MM.1S (cell line): ENCODE measurements at regions not wholly inside any gene's neighbourhood (a gene's known extent, or its start where the extent isn't known, plus 50 kb on each side); places are given as distances from the start of the nearest gene placed in this dataset.

ENCODE experiments used
- DNase-seq: peaks from one replicate; pipeline ENCODE4 v3.0.0-alpha.2; 2015
- H2AFZ ChIP-seq: fragments of 300-600 bp; sonication (generic); 2 replicates; pipeline ENCODE4 v1.6.0; 2016; ENCODE audit warnings: antibody characterized with exemption, low read length
- H3F3A ChIP-seq: fragments of 300-600 bp; sonication (generic); 2 replicates; pipeline ENCODE4 v1.6.1; 2016; ENCODE audit warnings: mild to moderate bottlenecking, antibody characterized with exemption, low read length, moderate library complexity, mixed read lengths; ENCODE audit not compliant: insufficient read depth
- H3K27ac ChIP-seq: fragments of 300-600 bp; sonication (generic); 2 replicates; pipeline ENCODE4 v1.5.1; 2016; ENCODE audit warnings: mild to moderate bottlenecking, low read length
- H3K27me3 ChIP-seq: fragments of 300-600 bp; sonication (generic); replicated peaks from 2 replicates; pipeline ENCODE4 v1.6.0; 2016; ENCODE audit warnings: low read length; ENCODE audit not compliant: insufficient read depth
- H3K36me3 ChIP-seq: fragments of 300-600 bp; sonication (generic); replicated peaks from 2 replicates; pipeline ENCODE4 v1.6.1; 2016; ENCODE audit warnings: mild to moderate bottlenecking, low read length, mixed read lengths; ENCODE audit not compliant: insufficient read depth
- H3K4me1 ChIP-seq: fragments of 300-600 bp; sonication (generic); 2 replicates; pipeline ENCODE4 v1.6.1; 2016; ENCODE audit warnings: low read length, mixed read lengths
- H3K4me2 ChIP-seq: fragments of 300-600 bp; sonication (generic); 2 replicates; pipeline ENCODE4 v1.6.0; 2016; ENCODE audit warnings: low read depth, low read length
- H3K4me3 ChIP-seq: fragments of 300-600 bp; sonication (generic); 2 replicates; pipeline ENCODE4 v1.5.1; 2016; ENCODE audit warnings: low read length, mixed read lengths
- H3K79me2 ChIP-seq: fragments of 300-600 bp; sonication (generic); 2 replicates; pipeline ENCODE4 v1.6.1; 2016; ENCODE audit warnings: mixed run types, low read length, mixed read lengths
- H3K9ac ChIP-seq: fragments of 300-600 bp; sonication (generic); 2 replicates; pipeline ENCODE4 v1.6.1; 2016; ENCODE audit warnings: low read length, mixed read lengths
- H3K9me2 ChIP-seq: fragments of 300-600 bp; sonication (generic); replicated peaks from 2 replicates; pipeline ENCODE4 v1.6.1; 2016; ENCODE audit warnings: mild to moderate bottlenecking, low read length, mixed read lengths; ENCODE audit not compliant: insufficient read depth
- H3K9me3 ChIP-seq: fragments of 300-600 bp; sonication (generic); replicated peaks from 2 replicates; pipeline ENCODE4 v1.6.1; 2016; ENCODE audit warnings: mild to moderate bottlenecking, low read length, mixed read lengths; ENCODE audit not compliant: insufficient read depth
- H4K20me1 ChIP-seq: fragments of 300-600 bp; sonication (generic); 2 replicates; pipeline ENCODE4 v1.6.1; 2016; ENCODE audit warnings: mild to moderate bottlenecking, low read length, moderate library complexity, mixed read lengths; ENCODE audit not compliant: insufficient read depth
- EZH2 ChIP-seq: fragments of 300-600 bp; sonication (generic); optimal IDR thresholded peaks from 2 replicates; pipeline ENCODE3; 2017; ENCODE audit warnings: low read depth, mild to moderate bottlenecking, antibody characterized with exemption, low read length, mixed read lengths
- EZH2phosphoT487 ChIP-seq: fragments of 300-600 bp; sonication (generic); IDR thresholded peaks from 2 replicates; pipeline ENCODE4 v1.6.1; 2018; ENCODE audit warnings: antibody characterized with exemption, low read length
- TF ChIP-seq, protein P1 (sequence below): fragments of 300-600 bp; sonication (generic); IDR thresholded peaks from 2 replicates; pipeline ENCODE4 v1.5.1; 2016; ENCODE audit warnings: antibody characterized with exemption, low read length, mixed read lengths

DNA sequence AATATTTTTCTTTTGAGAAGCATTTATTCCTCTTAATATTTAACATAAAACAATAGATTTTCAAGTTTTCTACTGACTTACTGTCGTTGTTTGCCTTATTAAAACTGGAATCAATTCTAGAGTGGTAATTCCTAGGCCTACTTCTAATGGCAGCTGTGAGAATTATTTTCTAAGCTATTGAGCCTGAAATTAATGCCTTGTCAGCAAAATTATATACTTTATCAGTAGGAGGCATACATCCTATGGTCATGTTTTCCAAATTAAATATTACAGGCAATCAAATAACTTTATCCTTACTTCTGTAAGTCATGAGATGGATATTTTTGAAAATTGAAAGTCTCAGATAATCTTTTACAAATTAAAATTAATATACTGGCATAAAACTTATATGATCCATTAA lies 239.1 kb upstream of the CNTNAP4 start:
- Histone ChIP-seq H3K4me3 (no peak overlapping the region), H3F3A (no peaks in the 10 kb centered on the region), H3K4me1 (no peaks in the 10 kb centered on the region), H2AFZ (no peak overlapping the region), H3K79me2 (no peaks in the 10 kb centered on the region), H3K27ac (no peak overlapping the region), H3K36me3 (no peaks in the 10 kb centered on the region), H4K20me1 (no peaks in the 10 kb centered on the region), H3K9ac (no peak overlapping the region), H3K9me3 (no peaks in the 10 kb centered on the region), H3K4me2 (no peak overlapping the region), H3K9me2 (no peaks in the 10 kb centered on the region), H3K27me3 (no peaks in the 10 kb centered on the region)
- DNase-seq: no peak
- TF ChIP-seq EZH2 (no peak), EZH2phosphoT487 (no peak)
- TF ChIP-seq, protein P1, sequence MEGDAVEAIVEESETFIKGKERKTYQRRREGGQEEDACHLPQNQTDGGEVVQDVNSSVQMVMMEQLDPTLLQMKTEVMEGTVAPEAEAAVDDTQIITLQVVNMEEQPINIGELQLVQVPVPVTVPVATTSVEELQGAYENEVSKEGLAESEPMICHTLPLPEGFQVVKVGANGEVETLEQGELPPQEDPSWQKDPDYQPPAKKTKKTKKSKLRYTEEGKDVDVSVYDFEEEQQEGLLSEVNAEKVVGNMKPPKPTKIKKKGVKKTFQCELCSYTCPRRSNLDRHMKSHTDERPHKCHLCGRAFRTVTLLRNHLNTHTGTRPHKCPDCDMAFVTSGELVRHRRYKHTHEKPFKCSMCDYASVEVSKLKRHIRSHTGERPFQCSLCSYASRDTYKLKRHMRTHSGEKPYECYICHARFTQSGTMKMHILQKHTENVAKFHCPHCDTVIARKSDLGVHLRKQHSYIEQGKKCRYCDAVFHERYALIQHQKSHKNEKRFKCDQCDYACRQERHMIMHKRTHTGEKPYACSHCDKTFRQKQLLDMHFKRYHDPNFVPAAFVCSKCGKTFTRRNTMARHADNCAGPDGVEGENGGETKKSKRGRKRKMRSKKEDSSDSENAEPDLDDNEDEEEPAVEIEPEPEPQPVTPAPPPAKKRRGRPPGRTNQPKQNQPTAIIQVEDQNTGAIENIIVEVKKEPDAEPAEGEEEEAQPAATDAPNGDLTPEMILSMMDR: no peak

DNA sequence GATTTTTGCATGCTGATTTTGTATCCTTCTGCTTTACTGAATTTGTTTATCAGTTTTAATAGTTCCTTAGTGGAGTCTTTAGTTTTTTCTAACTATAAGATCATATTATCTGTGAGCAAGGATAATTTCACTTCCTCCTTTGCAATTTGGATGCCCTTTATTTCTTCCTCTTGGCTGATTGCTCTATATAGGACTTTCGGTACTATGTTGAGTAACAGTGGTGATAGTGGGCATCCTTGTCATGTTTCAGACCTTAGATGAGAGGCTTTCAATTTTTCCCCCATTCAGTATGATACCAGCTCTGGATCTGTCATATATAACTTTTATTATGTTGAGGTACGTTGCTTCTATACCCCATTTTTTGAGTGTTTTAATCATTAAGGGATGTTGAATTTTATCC lies 224.5 kb upstream of the CNTNAP4 start:
- Histone ChIP-seq H3K4me2 (no peak overlapping the region), H3K27ac (no peak overlapping the region)
- no peak for DNase-seq

DNA sequence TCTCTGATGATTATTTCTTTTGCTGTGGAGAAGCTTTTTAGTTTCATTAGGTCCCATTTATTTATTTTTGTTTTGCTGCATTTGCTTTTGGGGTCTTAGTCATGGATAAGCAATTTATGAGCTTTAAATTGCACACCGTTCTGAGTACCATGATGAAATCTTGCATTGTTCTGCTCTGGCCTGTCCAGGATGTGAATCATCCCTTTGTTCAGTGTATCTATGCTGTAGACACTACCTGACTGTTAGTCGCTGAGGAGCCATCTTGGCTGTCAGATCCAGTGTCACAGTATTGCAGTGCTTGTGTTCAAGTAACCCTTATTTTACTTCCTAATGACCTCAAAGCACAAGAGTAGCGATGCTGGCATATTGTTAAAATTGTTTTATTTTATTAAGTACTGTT lies 218.0 kb upstream of the CNTNAP4 start:
- Histone ChIP-seq H3K9me3 (no peaks in the 10 kb centered on the region), H3K9me2 (no peaks in the 10 kb centered on the region), H3K4me1 (no peaks in the 10 kb centered on the region), H3K79me2 (no peaks in the 10 kb centered on the region), H3K36me3 (no peaks in the 10 kb centered on the region), H3F3A (no peaks in the 10 kb centered on the region), H3K4me3 (no peak overlapping the region), H4K20me1 (no peaks in the 10 kb centered on the region), H3K4me2 (no peak overlapping the region), H3K27ac (no peak overlapping the region), H3K9ac (no peak overlapping the region), H2AFZ (no peak overlapping the region), H3K27me3 (no peaks in the 10 kb centered on the region)
- TF ChIP-seq, protein P1: no peak
- DNase-seq: no peak

More for the DNA sequence above, 224.5 kb upstream of the CNTNAP4 start:
- Histone ChIP-seq H3K36me3 (no peaks in the 10 kb centered on the region), H3F3A (no peaks in the 10 kb centered on the region), H2AFZ (no peak overlapping the region), H3K27me3 (no peaks in the 10 kb centered on the region), H3K4me1 (no peaks in the 10 kb centered on the region), H4K20me1 (no peaks in the 10 kb centered on the region), H3K9ac (no peak overlapping the region), H3K9me2 (no peaks in the 10 kb centered on the region), H3K79me2 (no peaks in the 10 kb centered on the region), H3K9me3 (no peaks in the 10 kb centered on the region), H3K4me3 (no peak overlapping the region)
- TF ChIP-seq EZH2phosphoT487 (no peak), EZH2 (no peak)
- TF ChIP-seq, protein P1: no peak

DNA sequence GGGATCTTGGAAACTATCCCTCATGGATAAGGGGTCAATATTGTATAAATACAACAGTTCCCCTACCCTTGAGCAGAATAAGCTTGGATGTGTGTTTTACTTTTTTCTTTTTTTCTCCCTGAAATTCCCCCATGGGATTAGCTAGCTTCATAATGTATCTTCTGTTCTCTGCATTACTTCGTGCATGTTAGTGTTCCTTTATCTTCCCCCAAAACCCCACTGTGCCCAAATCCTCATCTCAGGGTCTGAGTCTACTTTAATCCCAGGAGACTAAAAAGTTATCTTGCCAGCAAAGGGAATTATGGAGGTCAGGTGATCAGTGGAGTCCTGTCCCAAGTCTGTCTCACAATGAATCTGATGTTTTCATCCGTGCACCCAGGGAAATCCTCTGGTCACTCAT lies 217.5 kb upstream of the CNTNAP4 start:
- Histone ChIP-seq H3K27ac (no peak overlapping the region), H3F3A (no peaks in the 10 kb centered on the region), H3K36me3 (no peaks in the 10 kb centered on the region), H3K9me3 (no peaks in the 10 kb centered on the region), H3K79me2 (no peaks in the 10 kb centered on the region), H3K4me1 (no peaks in the 10 kb centered on the region), H2AFZ (no peak overlapping the region), H3K9ac (no peak overlapping the region), H3K4me2 (no peak overlapping the region), H3K9me2 (no peaks in the 10 kb centered on the region), H4K20me1 (no peaks in the 10 kb centered on the region), H3K4me3 (no peak overlapping the region), H3K27me3 (no peaks in the 10 kb centered on the region)
- TF ChIP-seq EZH2phosphoT487: no peak
- TF ChIP-seq EZH2: no peak
- TF ChIP-seq, protein P1: no peak
- no peak for DNase-seq
